Astrocyte (in vitro differentiated cells and primary cell): ENCODE measurements at regions not wholly inside any gene's neighbourhood (a gene's known extent, or its start where the extent isn't known, plus 50 kb on each side); places are given as distances from the start of the nearest gene placed in this dataset.
A peak's percentile ranks its signal among the peaks of the same experiment; 100 is the strongest.

Experiments
- DNase-seq: peaks from one replicate; pipeline ENCODE4 v3.0.0-alpha.2; 2010; ENCODE audit warnings: low read depth
- FAIRE-seq: peaks from 2 replicates; lab custom pipeline; 2011; peaks lifted over from hg19 to GRCh38; lab: Jason Lieb, UNC
- H2AFZ ChIP-seq: 2 replicates; pipeline ENCODE4 v1.6.0; 2012; ENCODE audit warnings: low read depth, low read length, inconsistent platforms
- H3K27ac ChIP-seq: 2 replicates; pipeline ENCODE4 v1.5.1; 2011; ENCODE audit warnings: low read depth, low read length, inconsistent platforms
- H3K27me3 ChIP-seq: 2 replicates; pipeline ENCODE4 v1.6.0; 2011; ENCODE audit warnings: low read length, inconsistent platforms; ENCODE audit not compliant: insufficient read depth
- H3K36me3 ChIP-seq: 2 replicates; pipeline ENCODE4 v1.5.1; 2011; ENCODE audit warnings: low read length, inconsistent platforms; ENCODE audit not compliant: insufficient read depth
- H3K4me1 ChIP-seq: 2 replicates; pipeline ENCODE4 v1.5.1; 2011; ENCODE audit warnings: low read length, inconsistent platforms; ENCODE audit not compliant: insufficient read depth
- H3K4me2 ChIP-seq: 2 replicates; pipeline ENCODE4 v1.6.0; 2012; ENCODE audit warnings: low read length, inconsistent platforms
- H3K4me3 ChIP-seq: 2 replicates; pipeline ENCODE4 v1.5.1; 2011; ENCODE audit warnings: low read depth, mild to moderate bottlenecking, low read length, inconsistent platforms; ENCODE audit not compliant: insufficient read depth
- H3K79me2 ChIP-seq: 2 replicates; pipeline ENCODE4 v1.6.0; 2012; ENCODE audit warnings: mild to moderate bottlenecking, low read length, inconsistent platforms; ENCODE audit not compliant: insufficient read depth
- H3K9ac ChIP-seq: 2 replicates; pipeline ENCODE4 v1.6.0; 2012; ENCODE audit warnings: mild to moderate bottlenecking, low read length, inconsistent platforms
- H3K9me3 ChIP-seq: 2 replicates; pipeline ENCODE4 v1.5.1; 2012; ENCODE audit warnings: low read depth, mild to moderate bottlenecking, low read length, inconsistent platforms; ENCODE audit not compliant: insufficient read depth
- H4K20me1 ChIP-seq: 2 replicates; pipeline ENCODE4 v1.6.0; 2012; ENCODE audit warnings: low read length, inconsistent platforms; ENCODE audit not compliant: insufficient read depth
- H3K27ac Mint-ChIP-seq: one replicate; pipeline ENCODE4 v1.8.0; 2021; ENCODE audit warnings: mild to moderate bottlenecking, mixed read lengths; ENCODE audit not compliant: unreplicated experiment
- H3K27me3 Mint-ChIP-seq: one replicate; pipeline ENCODE4 v1.8.0; 2021; ENCODE audit warnings: low read depth, mixed read lengths; ENCODE audit not compliant: unreplicated experiment
- H3K36me3 Mint-ChIP-seq: one replicate; pipeline ENCODE4 v1.8.0; 2021; ENCODE audit warnings: low read depth, mixed read lengths; ENCODE audit not compliant: unreplicated experiment
- H3K4me1 Mint-ChIP-seq: one replicate; pipeline ENCODE4 v1.8.0; 2021; ENCODE audit warnings: low read depth, mixed read lengths; ENCODE audit not compliant: unreplicated experiment
- H3K4me3 Mint-ChIP-seq: one replicate; pipeline ENCODE4 v1.8.0; 2021; ENCODE audit warnings: mild to moderate bottlenecking, moderate library complexity, mixed read lengths; ENCODE audit not compliant: unreplicated experiment
- H3K9me3 Mint-ChIP-seq: one replicate; pipeline ENCODE4 v1.8.0; 2021; ENCODE audit warnings: mild to moderate bottlenecking, mixed read lengths; ENCODE audit not compliant: unreplicated experiment
- EZH2 ChIP-seq: IDR thresholded peaks from 2 replicates; pipeline ENCODE4 v1.6.1; 2012; ENCODE audit warnings: mild to moderate bottlenecking, low read length, inconsistent platforms; ENCODE audit not compliant: insufficient read depth
- TF ChIP-seq, protein P1 (sequence below): IDR thresholded peaks from 2 replicates; pipeline ENCODE4 v1.5.1; 2011; ENCODE audit warnings: low read depth, mild to moderate bottlenecking, inconsistent platforms, low read length, moderate library complexity; ENCODE audit not compliant: insufficient read depth

DNA sequence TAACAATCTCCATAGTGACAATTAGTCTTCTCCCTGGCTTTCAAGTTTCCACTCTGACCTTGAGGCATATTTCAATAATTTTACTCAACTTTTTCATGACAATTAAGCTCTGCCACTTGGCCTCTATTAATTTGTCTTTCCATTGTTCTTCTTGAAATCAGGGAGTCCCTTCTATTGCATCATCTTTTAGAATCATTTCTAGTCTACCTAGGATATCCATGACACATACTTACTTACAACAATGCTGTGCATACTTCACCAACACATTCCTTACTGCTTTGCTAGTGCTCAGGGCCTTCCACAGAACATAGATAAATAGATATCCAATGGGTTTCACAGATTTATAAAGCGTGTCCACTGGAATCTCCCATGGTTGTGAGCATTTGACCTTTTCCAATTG is 331.5 kb upstream of the LRP1B start:
- DNase-seq (no peak), FAIRE-seq (no peak)
- Histone ChIP-seq H3K27ac (no peak overlapping the region), H3K9ac (no peak overlapping the region), H2AFZ (no peak overlapping the region), H3K9me3 (no peaks in the 10 kb centered on the region), H3K79me2 (no peaks in the 10 kb centered on the region), H3K4me1 (no peaks in the 10 kb centered on the region), H4K20me1 (no peaks in the 10 kb centered on the region), H3K4me2 (no peak overlapping the region), H3K27me3 (no peaks in the 10 kb centered on the region), H3K4me3 (no peak overlapping the region), H3K36me3 (no peaks in the 10 kb centered on the region)
- Mint-ChIP-seq H3K4me1 (peaks cover 6% of the 10 kb centered on the region), H3K4me3 (no peak overlapping the region), H3K27me3 (no peaks in the 10 kb centered on the region), H3K36me3 (no peaks in the 10 kb centered on the region), H3K9me3 (no peaks in the 10 kb centered on the region), H3K27ac (peak overlapping the region; percentile 34)
- TF ChIP-seq, protein P1, sequence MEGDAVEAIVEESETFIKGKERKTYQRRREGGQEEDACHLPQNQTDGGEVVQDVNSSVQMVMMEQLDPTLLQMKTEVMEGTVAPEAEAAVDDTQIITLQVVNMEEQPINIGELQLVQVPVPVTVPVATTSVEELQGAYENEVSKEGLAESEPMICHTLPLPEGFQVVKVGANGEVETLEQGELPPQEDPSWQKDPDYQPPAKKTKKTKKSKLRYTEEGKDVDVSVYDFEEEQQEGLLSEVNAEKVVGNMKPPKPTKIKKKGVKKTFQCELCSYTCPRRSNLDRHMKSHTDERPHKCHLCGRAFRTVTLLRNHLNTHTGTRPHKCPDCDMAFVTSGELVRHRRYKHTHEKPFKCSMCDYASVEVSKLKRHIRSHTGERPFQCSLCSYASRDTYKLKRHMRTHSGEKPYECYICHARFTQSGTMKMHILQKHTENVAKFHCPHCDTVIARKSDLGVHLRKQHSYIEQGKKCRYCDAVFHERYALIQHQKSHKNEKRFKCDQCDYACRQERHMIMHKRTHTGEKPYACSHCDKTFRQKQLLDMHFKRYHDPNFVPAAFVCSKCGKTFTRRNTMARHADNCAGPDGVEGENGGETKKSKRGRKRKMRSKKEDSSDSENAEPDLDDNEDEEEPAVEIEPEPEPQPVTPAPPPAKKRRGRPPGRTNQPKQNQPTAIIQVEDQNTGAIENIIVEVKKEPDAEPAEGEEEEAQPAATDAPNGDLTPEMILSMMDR = no peak
- no peak for TF ChIP-seq EZH2

GRCh38 chr2:142445551-142446072 is 314.8 kb upstream of the LRP1B start:
- Histone ChIP-seq H3K4me2 (no peak overlapping the region), H3K4me1 (no peaks in the 10 kb centered on the region), H2AFZ (no peak overlapping the region), H3K36me3 (no peaks in the 10 kb centered on the region), H3K9me3 (no peaks in the 10 kb centered on the region), H3K4me3 (no peak overlapping the region), H3K79me2 (no peaks in the 10 kb centered on the region), H3K27ac (no peak overlapping the region), H3K9ac (no peak overlapping the region), H3K27me3 (no peaks in the 10 kb centered on the region), H4K20me1 (no peaks in the 10 kb centered on the region)
- no peaks in the 10 kb centered on the region for H3K9me3 Mint-ChIP-seq
- H3K27ac Mint-ChIP-seq = no peak overlapping the region
- H3K4me3 Mint-ChIP-seq = no peak overlapping the region
- no peaks in the 10 kb centered on the region for H3K36me3 Mint-ChIP-seq
- no peaks in the 10 kb centered on the region for H3K4me1 Mint-ChIP-seq
- FAIRE-seq = no peak
- no peak for DNase-seq
- no peak for TF ChIP-seq EZH2
- TF ChIP-seq, protein P1 = no peak
- no peaks in the 10 kb centered on the region for H3K27me3 Mint-ChIP-seq

DNA sequence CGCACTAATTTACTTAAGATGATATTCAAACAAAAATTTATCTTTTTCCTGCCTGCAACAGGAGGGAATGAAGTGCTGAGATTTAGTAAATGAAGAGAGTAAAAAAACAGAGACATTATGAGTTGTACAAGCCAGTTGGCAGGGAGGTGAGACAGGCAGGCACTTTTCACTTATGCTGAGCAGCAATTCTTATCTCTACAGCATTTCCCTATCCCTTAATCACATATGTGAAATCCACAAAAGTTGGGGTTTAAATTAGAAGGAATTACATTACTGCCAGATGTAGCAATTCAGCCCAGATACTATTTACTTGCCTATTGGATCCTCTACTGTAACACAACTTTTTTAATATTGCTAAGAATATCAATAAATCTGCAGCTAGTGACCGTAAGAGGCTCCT is 314.2 kb upstream of the LRP1B start:
- no peak overlapping the region for H2AFZ ChIP-seq
- H3K4me1 Mint-ChIP-seq = no peaks in the 10 kb centered on the region
- no peak for DNase-seq

More for the DNA sequence above, 314.2 kb upstream of the LRP1B start:
- no peaks in the 10 kb centered on the region for H3K27me3 ChIP-seq
- TF ChIP-seq, protein P1 = no peak
- TF ChIP-seq EZH2 = no peak
- H3K9ac ChIP-seq = no peak overlapping the region
- no peaks in the 10 kb centered on the region for H3K9me3 ChIP-seq
- FAIRE-seq = no peak
- H3K4me1 ChIP-seq = no peaks in the 10 kb centered on the region
- H3K27ac ChIP-seq = no peak overlapping the region
- H3K36me3 Mint-ChIP-seq = no peaks in the 10 kb centered on the region
- H3K9me3 Mint-ChIP-seq = no peaks in the 10 kb centered on the region
- H3K4me2 ChIP-seq = no peak overlapping the region
- no peaks in the 10 kb centered on the region for H3K79me2 ChIP-seq
- no peaks in the 10 kb centered on the region for H3K36me3 ChIP-seq
- H4K20me1 ChIP-seq = no peaks in the 10 kb centered on the region
- H3K4me3 ChIP-seq = no peak overlapping the region
- no peak overlapping the region for H3K4me3 Mint-ChIP-seq
- H3K27me3 Mint-ChIP-seq = no peaks in the 10 kb centered on the region
- H3K27ac Mint-ChIP-seq = no peak overlapping the region
